HG03064 (cell line): ENCODE measurements at regions not wholly inside any gene's neighbourhood (a gene's known extent, or its start where the extent isn't known, plus 50 kb on each side); places are given as distances from the start of the nearest gene placed in this dataset.

Experiments used
- ATAC-seq: cut with Tn5 transposase; IDR thresholded peaks from one replicate; pipeline ENCODE4 v1.9.1; 2021; ENCODE audit warnings: low read depth; ENCODE audit not compliant: unreplicated experiment

DNA sequence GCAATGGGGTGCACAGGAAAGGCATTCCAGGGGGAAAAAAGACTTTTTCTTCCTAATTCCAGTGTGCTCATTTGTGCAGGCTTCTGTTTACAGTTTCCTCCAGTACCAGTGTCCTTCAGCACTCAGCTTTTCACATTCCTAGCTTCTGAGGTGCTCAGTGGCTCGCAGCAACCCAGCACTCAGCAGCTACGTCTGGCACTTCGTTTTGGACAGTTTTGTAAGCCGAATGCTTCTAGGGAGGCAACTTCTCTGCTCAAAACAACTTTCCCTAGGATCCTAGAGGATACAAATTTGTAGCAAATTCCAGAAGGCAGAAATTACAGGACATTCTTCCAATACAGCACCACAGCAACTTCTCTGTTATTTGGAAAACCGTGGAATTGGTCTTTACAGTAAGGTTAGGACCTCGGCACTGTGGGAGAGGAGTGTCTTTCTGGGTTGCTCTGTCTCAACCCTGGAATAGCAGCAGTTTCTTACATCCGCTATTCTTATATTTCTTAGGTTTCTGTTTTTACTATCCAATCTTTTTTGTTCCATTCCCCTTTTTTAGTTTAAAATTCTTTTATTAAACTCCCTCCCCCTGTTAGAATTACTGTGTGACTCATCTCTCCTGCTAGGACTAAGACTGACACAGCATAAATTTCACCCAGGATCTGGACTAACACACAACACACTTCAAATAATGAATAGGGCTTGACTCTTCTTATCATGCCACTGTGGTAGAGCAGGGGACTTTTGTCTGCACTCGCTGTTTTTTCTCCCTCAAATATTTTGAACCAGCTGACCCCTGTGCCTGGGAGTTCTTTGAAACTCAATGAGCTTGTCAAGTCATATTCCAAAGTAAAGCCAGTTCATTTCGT lies 1314.7 kb downstream of the FSTL5 start:
- ATAC-seq = no peak

DNA sequence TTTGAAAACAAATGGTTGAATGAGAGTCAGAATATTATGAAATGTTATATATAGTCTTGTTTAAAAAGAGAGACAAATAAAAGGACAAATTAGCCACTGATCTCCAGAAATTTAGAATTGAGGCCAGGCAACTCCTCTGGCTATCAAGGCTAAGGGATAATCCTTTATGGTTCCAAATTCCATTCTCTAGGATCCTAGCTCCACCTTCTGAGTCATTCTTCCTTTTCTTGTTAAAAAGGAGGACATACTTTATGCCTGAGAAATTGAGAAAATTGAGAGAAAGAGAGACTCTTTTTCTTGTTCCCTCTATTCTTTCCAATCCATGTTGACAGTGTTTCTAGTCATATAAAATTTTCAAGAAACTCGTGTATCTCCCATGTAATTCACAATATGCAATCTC lies 1299.5 kb downstream of the FSTL5 start:
- ATAC-seq = no peak

DNA sequence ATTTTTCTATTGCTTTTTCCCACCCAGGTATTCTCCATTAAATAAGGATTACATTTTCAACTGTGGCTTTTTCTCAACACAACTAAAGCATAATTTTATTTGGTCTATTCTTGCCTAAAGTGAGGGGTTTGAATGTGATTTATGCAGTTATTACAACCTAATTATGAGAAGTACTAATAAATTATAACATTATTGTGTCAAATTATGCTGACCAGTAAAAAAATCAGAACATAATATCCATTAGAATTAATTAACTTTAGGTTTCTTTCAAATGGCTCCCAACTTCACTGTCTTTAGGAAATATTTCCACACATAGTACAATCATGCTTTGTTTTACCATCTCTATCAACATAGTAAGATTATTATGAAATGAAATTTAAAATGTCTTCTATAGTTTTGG lies 1293.9 kb downstream of the FSTL5 start:
- ATAC-seq = no peak

DNA sequence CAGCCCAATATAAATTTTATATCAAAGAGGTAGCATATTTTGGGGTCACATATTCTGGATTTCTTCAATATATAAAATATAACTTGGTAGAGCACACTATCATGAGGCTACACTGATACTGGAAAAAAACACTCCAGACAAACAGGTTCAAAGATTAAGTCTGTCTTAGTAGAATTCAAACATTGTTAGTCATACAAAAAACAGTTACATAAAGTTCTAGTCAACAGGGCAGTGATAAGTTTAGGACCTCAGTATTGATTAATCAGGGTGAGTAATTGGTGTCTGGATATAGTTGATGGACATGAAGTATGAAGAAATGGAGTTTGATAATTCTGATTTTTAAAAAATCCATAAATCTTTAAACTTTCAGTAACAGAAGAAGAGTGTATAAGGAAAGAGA lies 1291.3 kb downstream of the FSTL5 start:
- no peak for ATAC-seq

DNA sequence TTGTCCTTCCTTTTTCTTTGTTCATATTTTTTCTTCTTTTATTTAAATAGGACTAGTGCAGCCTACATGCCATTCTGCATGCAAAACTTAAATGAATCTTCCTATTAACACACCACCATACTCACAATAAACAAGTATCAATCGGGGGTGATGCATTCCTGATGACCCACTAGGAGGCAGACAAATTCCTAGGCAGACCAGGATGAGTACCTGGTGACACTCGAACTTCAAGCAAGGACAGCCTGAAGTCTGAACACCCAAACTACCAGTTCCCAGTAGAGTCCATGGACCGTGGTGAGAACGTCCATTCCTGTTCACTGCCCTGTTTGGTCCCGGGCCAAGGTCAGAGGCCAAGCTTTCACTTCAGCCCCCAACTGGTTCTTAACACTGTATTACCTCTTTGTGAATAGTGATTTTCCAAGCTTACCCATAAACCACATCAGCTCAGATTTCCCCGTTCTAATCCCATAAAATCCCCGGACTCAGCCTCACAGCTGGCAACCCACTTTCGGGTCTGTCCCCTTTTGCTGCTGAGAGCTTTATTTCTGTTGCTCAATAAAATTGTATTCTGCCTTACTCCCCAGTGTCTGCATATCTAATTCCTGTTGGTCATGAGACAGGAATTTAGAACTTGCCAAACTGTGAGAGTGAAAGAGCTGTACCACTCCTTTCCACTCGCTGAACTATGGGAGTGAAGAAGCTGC lies 1286.6 kb downstream of the FSTL5 start:
- no peak for ATAC-seq

DNA sequence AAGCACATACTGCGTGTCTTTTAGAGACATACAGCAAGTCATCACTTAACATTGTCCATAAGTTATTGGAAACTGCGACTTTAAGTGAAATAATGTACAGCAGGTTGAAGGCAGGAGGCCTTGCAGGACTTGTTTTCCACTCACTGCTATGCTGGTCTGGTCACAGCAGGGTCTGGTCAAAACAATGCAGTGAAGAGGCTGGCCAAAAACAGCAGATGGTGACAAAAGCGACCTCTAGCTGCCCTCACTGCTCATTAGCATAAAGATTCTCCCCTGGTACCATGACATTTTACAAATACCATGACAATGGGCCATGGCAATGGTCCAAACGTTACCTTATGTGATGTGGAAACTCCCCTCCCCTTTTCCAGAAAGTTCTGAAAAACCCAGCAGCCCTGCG lies 1283.6 kb downstream of the FSTL5 start:
- no peak for ATAC-seq

DNA sequence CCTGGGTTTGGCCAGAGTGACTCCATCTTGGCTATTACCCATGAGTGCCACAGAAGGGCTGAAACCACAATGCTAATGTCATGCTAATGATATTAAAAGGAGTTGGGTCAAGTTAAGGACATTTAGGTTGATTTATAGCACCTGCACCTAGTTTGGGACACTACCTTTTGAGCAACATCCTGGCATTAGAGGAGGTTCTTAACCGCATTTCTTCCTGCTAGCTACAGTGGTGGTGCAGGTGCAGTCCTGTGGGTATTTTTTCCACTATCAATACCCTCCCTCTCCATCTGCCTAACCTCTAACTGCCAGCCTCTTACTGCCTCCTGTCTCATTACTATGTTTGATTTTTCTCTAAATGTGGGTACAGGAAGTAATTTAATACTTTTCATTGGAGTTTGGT lies 1276.1 kb downstream of the FSTL5 start:
- no peak for ATAC-seq

DNA sequence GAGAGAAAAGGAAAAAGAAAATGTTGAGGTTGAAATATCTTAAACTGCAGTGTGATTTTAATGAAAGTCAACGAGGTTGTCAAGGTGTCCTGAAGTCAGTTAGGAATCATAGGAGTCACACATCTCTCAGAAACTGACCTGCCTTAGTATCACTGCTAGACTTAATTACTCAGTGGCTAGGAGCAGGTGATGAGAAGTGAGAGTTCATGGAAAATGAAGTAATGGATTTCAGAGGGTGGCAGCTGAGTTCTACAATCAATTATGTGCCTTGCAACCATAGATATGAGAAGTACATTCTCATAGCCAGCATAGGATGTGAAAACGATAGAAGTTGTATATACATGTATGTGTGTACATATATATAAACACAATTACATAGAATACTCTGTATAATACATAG lies 1269.7 kb downstream of the FSTL5 start:
- no peak for ATAC-seq

DNA sequence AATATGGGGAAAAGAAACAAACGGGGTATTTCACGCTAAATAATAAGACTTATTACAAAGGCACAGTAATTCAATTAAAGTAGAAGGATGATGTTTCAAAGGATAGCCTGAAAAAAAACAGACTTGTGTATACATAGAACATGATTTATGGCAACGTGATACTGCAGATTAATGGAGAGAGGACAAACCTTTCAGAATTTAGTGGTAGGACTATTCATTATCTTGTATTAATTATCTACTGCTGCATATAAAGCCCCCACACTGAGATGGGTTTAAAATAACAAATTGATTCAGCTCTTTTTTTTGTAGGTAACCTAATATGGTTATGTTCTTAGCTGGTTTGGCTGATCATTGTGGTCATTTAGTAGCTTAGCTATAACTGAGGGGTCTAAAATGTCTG lies 1269.0 kb downstream of the FSTL5 start:
- ATAC-seq = no peak

DNA sequence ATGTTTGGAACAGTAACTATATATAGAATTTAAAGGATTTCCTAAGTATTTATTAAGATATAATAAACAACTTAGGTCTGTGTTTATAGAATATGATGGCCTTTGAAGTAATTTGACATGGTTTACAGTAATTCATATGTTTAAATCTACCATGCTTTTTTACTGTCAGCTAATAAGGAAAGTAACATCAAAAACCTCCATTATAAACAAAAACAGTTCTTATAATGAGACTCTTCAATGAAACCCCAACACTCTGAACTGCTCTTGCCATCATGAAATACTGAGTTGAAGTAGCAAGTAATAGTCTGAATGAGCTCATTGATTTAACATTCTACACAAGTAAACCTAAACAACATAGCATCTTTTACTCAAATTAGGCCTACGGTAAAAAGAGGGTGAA lies 1236.5 kb downstream of the FSTL5 start:
- no peak for ATAC-seq

DNA sequence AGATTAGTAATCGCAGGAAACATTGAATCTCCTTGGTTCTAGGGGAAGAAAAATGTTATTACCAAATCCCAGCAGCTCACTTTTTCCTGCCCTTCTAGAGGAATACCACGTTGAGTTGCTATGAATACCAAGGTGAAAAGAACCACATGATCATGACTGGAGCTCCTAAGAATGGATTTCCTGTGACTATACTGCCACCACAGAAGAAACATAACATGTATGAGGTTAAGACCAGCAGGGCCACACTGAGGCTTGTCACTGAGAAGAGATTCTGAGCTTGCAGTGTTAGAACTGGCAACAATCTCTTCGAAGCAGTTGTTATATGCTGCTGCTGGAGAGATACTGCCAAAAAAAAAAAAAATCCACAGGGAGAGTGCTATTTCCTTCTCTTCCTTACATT lies 1235.3 kb downstream of the FSTL5 start:
- ATAC-seq = no peak

DNA sequence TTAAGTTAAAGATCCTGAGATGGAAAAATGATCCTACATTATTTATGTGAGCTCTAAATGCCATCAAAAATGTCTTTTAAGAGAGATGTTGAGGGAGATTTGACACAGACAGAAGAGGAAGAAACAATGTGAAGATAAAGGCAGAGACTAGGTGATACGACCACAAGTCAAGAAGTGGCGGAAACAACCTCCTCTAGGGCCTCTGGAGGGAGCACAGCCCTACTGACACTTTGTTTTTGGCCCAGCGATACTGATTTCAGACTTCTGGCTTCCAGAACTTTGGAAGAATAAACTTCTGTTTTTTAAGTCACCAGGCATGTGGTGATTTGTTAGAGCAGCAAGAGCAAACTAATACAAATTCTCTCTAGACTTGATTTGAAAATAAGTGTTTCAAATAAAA lies 1216.1 kb downstream of the FSTL5 start:
- ATAC-seq = no peak

DNA sequence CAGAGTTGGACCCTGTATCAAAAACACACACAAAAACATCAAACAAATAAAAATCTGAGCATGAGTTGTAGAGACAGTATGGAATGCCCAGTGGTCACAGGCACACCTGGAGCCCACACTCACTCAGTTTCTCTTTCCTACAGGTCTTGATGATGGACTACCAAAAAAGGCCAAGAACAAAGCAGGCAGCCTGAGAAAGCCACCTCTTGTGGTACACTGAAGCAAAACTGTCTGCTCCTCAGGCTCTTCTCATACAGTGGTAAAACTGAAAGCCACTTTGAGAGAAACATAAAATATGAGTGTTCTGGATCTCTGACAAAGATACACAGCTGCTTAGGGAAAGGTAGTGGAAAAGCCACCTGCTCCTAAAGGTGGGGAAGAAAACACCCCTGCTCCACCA lies 1206.9 kb downstream of the FSTL5 start:
- ATAC-seq = no peak

DNA sequence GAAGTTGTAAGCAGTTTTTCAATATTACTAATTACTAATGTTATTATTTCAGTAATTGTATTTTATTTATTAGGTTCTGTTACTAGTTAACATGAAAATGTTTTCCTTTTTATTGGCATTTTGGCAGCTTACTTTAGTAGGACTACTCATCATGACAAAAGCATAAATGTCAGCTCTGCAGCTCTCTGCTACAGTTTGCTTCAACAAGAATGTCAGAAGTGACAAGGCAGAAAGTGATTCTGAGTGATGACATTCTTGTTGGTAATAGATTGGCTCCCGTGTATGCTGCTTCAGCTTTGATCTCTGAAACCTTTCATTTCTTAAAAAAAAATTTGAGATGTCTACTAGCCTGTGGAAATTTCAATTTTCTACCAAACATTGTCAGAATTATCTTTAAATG lies 1193.9 kb downstream of the FSTL5 start:
- no peak for ATAC-seq

DNA sequence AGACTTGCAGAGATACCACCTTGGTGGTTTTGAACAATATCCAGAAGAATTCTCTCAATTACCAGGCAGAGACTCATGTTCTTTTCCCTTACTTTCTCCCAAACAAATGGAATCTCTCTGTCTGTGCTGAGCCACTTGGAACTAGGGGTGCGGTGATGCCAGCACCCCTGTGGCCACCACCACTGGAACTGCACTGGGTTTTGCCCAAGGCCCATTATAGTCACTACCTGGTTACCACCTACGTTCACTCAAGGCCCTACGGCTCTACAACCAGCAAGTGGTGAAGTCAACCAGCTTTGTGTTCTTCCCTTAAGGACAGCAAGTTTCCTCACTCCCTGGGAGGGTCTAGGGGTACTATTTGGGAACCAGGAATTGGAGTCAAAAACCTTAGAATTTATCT lies 1183.7 kb downstream of the FSTL5 start:
- ATAC-seq = no peak

DNA sequence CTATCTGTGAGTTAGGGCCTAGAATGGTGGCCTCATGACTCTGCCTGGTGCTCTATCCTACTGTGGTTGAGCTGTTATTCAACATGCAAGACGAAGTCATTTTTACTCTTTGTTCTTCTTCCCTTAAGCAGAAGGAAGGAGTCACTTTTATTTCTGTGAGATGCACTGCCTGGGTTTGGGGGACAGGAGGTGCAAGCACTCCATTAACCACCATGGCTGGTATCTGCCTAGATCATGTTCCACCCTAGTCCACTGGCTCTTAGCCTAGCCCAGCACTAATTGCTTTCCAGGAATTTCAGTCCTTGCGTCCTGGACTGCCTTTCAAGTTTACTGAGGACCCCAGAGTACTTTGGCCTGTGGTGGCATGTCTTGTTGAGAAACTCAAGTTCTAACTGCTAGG lies 1182.7 kb downstream of the FSTL5 start:
- no peak for ATAC-seq

DNA sequence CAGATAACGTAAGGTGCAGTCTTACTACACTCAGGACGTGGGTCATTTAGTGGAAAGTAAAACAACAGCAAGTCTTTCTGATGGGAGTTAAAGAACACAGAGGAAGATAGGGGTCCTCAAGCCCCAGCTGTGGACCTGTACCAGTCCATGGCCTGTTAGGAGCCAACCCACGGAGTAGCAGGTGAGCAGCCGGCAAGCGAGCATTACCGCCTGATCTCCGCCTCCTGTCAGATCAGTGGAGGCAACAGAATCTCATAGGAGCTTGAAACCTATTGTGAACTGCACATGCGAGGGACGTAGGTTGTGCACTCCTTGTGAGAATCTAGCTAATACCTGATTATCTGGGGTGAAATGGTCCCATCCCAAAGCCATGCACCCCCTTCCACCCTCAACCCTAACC lies 1180.8 kb downstream of the FSTL5 start:
- ATAC-seq = no peak

DNA sequence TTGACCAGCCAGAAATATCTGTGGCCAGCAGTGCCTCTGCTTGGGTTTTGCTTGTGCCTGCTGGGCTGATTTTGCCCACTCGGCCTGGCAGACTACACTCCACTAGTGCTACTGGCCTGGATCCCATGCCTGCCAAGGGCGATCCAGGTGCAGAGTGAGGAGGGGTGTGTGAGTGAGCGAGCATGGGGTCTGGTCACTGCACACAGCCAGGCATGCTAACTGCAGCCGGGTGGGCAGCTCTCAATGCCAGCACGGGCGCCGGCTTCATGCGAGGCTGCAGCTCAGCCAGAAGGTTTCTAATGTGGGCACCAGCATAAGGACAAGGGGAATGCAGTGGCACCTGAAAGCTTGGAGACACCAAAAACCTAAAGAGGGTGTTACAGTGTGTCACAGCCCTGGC lies 1161.4 kb downstream of the FSTL5 start:
- ATAC-seq = no peak

DNA sequence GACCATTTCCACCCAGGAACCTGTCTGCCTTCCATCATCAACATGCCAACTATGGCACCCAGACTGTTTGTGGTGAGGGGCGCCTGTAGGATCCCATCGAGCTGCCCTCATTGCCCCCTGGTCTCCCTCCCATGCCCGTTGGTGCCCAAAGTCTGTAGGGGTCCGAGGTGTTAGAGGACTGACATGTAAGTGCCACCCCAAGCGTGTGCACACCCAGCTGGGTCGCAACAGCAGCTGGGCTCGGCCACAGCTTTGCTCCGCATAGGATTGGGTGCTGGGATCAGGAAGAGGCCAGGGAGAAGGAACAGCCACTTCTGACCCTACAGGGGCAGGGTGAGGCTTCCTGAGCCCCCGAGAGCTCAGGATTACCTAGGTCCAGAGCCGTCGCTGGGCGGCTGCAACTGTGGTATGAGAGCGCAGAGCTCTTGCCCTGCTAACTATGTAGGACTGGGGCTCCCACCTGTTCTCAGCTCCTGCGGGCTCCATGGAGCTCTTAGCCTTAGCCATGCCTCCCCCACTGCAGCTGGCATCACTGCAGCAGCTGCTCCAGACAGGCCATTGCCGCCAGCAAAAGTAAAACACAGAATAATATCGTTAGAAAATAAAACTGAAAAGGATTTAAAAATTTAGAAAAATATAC lies 1160.3 kb downstream of the FSTL5 start:
- ATAC-seq = no peak

DNA sequence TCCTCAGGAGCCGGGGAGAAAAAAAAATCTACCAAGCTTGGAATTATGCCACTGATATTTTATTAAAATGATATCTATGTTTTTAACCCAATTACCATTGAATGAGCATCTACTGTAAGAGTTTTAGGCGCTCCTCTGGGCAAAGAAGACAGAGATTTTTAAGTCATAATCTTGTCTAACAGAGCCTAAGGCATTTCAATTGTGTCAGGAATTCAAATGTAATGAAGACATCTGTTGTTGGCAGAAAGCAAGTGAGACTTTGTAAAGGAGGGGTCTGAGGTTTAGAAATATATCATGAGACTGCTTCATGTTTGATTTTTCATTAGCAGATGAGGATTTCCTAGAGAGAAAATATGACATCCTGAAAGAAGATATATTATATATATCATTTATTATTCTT lies 1158.1 kb downstream of the FSTL5 start:
- no peak for ATAC-seq

DNA sequence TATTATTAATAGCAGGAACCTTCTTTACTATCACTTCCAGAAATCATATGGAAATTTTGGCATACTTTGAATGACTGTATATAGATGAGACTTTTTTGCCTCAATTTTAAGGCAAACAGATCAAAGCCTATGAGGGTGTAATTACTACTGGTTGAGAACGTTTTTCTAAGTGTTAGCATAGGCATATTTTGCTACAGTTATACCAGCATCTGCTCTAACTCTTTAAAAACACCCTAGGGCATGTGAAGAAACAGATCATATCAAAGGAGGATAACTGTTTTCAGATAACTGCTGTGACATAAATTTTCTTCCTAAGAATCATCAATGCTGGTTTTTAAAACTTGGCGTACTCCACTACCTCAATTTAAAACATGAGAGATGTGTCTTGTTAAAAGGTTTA lies 1155.3 kb downstream of the FSTL5 start:
- no peak for ATAC-seq

DNA sequence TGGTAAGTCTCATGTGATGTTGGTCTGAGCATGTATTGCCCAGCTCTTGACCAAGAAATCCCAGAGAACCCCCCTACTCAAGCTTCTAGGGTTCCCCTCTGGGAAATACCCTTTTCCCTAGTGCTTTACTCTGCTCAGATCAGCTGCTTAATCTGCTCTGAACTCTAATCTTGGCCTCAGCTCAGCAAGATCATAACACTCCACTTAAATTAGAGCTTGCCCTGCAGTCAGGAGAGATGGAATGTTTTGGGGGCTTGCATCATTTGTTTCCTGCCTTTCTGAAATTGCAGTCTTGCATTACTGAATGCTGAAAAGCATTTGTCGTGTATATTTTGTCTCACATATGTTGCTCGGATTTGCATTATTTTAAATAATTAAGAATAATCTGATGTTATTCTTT lies 1153.6 kb downstream of the FSTL5 start:
- ATAC-seq = no peak
